B cell (primary cell): ENCODE measurements at regions not wholly inside any gene's neighbourhood (a gene's known extent, or its start where the extent isn't known, plus 50 kb on each side); places are given as distances from the start of the nearest gene placed in this dataset.

Source experiments
- ATAC-seq: fragments of 200-7000 bp; cut with Tn5 transposase; one replicate; pipeline ENCODE4 v1.10.0; 2021; ENCODE audit warnings: low read depth, mild to moderate bottlenecking, moderate number of reproducible peaks, moderate library complexity
- CTCF ChIA-PET: fragments of 350-600 bp; sonication (Branson Sonifier 250); formaldehyde crosslinking; loops from one replicate; lab custom pipeline; 2021; ENCODE audit warnings: antibody characterized with exemption, inconsistent platforms; lab: Charles Lee
- POLR2A ChIA-PET: fragments of 350-600 bp; sonication (Branson Sonifier 250); formaldehyde crosslinking; loops from one replicate; lab custom pipeline; 2021; ENCODE audit warnings: antibody characterized with exemption; lab: Charles Lee
- DNase-seq: peaks from one replicate; pipeline ENCODE4 v3.0.0; 2013
- H2AFZ ChIP-seq: 2 replicates; pipeline ENCODE4 v1.6.1; 2012; ENCODE audit warnings: mild to moderate bottlenecking, low read depth, low read length; ENCODE audit not compliant: insufficient read depth, poor library complexity, severe bottlenecking
- H3K27ac ChIP-seq, 2 donors: 1 replicate in 1 of 2; 2 replicates in 1 of 2; pipeline ENCODE4 v1.5.1; 2012 to 2013; ENCODE audit warnings: low read length in 2 of 2, mild to moderate bottlenecking in 2 of 2, moderate library complexity in 1 of 2
- H3K27me3 ChIP-seq, 4 experiments: fragments of 200-600 bp in 1 of 4; sonication (generic) in 1 of 4; replicated peaks in 1 of 4; 1 replicate in 2 of 4; 2 replicates in 2 of 4; pipeline versions ENCODE4 v1.6.1 to v1.7.0; 2013 to 2016; ENCODE audit warnings: low read length in 3 of 4, mild to moderate bottlenecking in 2 of 4, mixed read lengths in 1 of 4, moderate library complexity in 1 of 4; ENCODE audit not compliant: insufficient read depth in 4 of 4, control insufficient read depth in 3 of 4; ENCODE audit errors: control extremely low read depth in 1 of 4
- H3K36me3 ChIP-seq, 2 experiments: replicated peaks in 1 of 2; 1 replicate in 1 of 2; 2 replicates in 1 of 2; pipeline versions ENCODE4 v1.6.1 to v1.7.1; 2013; ENCODE audit warnings: low read length in 1 of 2; ENCODE audit not compliant: insufficient read depth in 2 of 2, control insufficient read depth in 1 of 2; ENCODE audit errors: control extremely low read depth in 1 of 2, extremely low read depth in 1 of 2
- H3K4me1 ChIP-seq, 2 donors: fragments of 200-600 bp in 1 of 2; sonication (generic) in 1 of 2; 1 replicate in 1 of 2; 2 replicates in 1 of 2; pipeline versions ENCODE4 v1.5.1 to v1.6.1; 2013 to 2017; ENCODE audit warnings: low read length in 2 of 2; ENCODE audit not compliant: control insufficient read depth in 2 of 2, insufficient read depth in 2 of 2
- H3K4me2 ChIP-seq: replicated peaks from 2 replicates; pipeline ENCODE3; 2012; ENCODE audit warnings: mild to moderate bottlenecking, low read depth, low read length; ENCODE audit not compliant: poor library complexity, severe bottlenecking
- H3K4me3 ChIP-seq, 5 experiments: fragments of 200-600 bp in 1 of 5; sonication (generic) in 1 of 5; 1 replicate in 3 of 5; 2 replicates in 2 of 5; pipeline versions ENCODE4 v1.5.1 to v1.7.0; 2011 to 2016; ENCODE audit warnings: low read length in 4 of 5, mild to moderate bottlenecking in 4 of 5, low read depth in 2 of 5, control low read depth in 1 of 5, moderate library complexity in 1 of 5; ENCODE audit not compliant: insufficient read depth in 1 of 5; ENCODE audit errors: control extremely low read depth in 1 of 5, extremely low read depth in 1 of 5
- H3K79me2 ChIP-seq: fragments of 200-600 bp; sonication (generic); one replicate; pipeline ENCODE4 v1.6.0; 2016; ENCODE audit warnings: low read length; ENCODE audit not compliant: control insufficient read depth, insufficient read depth
- H3K9ac ChIP-seq: fragments of 200-600 bp; sonication (generic); 2 replicates; pipeline ENCODE4 v1.6.1; 2017; ENCODE audit warnings: mild to moderate bottlenecking, low read length, moderate library complexity
- H3K9me3 ChIP-seq, 3 donors: one replicate each; pipeline versions ENCODE4 v1.6.1 to v1.7.1; 2013; ENCODE audit warnings: low read length in 2 of 3; ENCODE audit not compliant: control insufficient read depth in 2 of 3, insufficient read depth in 1 of 3; ENCODE audit errors: control extremely low read depth in 1 of 3
- H4K20me1 ChIP-seq: 2 replicates; pipeline ENCODE4 v1.6.0; 2012; ENCODE audit warnings: mild to moderate bottlenecking, low read length; ENCODE audit not compliant: insufficient read depth, control insufficient read depth, poor library complexity, severe bottlenecking
- H3K27ac Mint-ChIP-seq: one replicate; pipeline ENCODE4 v1.8.0; 2021; ENCODE audit warnings: mixed read lengths
- H3K27me3 Mint-ChIP-seq: one replicate; pipeline ENCODE4 v1.8.0; 2021; ENCODE audit warnings: mixed read lengths
- H3K4me1 Mint-ChIP-seq: one replicate; pipeline ENCODE4 v1.8.0; 2021; ENCODE audit warnings: mixed read lengths
- H3K4me3 Mint-ChIP-seq: one replicate; pipeline ENCODE4 v1.8.0; 2021; ENCODE audit warnings: mixed read lengths
- H3K9me3 Mint-ChIP-seq: one replicate; pipeline ENCODE4 v1.8.0; 2022; ENCODE audit warnings: mixed read lengths; ENCODE audit not compliant: insufficient read depth
- CTCF ChIP-seq: fragments of 200-600 bp; IDR thresholded peaks from one replicate; pipeline ENCODE4 v1.8.0; 2022; ENCODE audit warnings: antibody characterized with exemption, mild to moderate bottlenecking
- EZH2 ChIP-seq: IDR thresholded peaks from 2 replicates; pipeline ENCODE4 v1.6.1; 2012; ENCODE audit warnings: borderline replicate concordance, low read depth, mild to moderate bottlenecking, moderate library complexity, low read length; ENCODE audit not compliant: insufficient read depth, poor library complexity, severe bottlenecking
- WGBS: methylation state at CpG from one replicate; pipeline ENCODE4 v1.1.5; 2013; ENCODE audit warnings: missing lambda C conversion rate; ENCODE audit not compliant: insufficient coverage; 5-methylcytosine and 5-hydroxymethylcytosine counted together
- intact Hi-C: fragments of 100-400 bp; cut with micrococcal nuclease; formaldehyde crosslinking; loops from one replicate; pipeline ENCODE4 v1.10.0; 2022

- no peak overlapping the region for H3K9ac ChIP-seq
- ChIA-PET CTCF (no interaction called here), POLR2A (no interaction called here)
- H3K4me3 Mint-ChIP-seq: no peak overlapping the region
- H3K27ac Mint-ChIP-seq: no peak overlapping the region
- TF ChIP-seq EZH2: no peak
- H3K27me3 ChIP-seq: no peaks in the 10 kb centered on the region
- DNase-seq (no peak), ATAC-seq (no peak)
- no peaks in the 10 kb centered on the region for H4K20me1 ChIP-seq
- H3K27me3 Mint-ChIP-seq: peaks cover 3% of the 10 kb centered on the region
- H3K27ac ChIP-seq: no peak overlapping the region
- no CpG with 5 or more reads among the region's 2 CpGs for WGBS
- no peaks in the 10 kb centered on the region for H3K36me3 ChIP-seq
- intact Hi-C loops: no loop called here
- no peaks in the 10 kb centered on the region for H3K9me3 Mint-ChIP-seq
- H2AFZ ChIP-seq: no peak overlapping the region
- no peaks in the 10 kb centered on the region for H3K4me1 Mint-ChIP-seq
- H3K9me3 ChIP-seq: no peaks in the 10 kb centered on the region
- H3K79me2 ChIP-seq: no peaks in the 10 kb centered on the region
- no peak overlapping the region for H3K4me2 ChIP-seq
- H3K4me1 ChIP-seq: no peaks in the 10 kb centered on the region
- no peak overlapping the region for H3K4me3 ChIP-seq
These were observed 113.2 kb upstream of the ELL2 start for GRCh38 chr5:96074870-96075269.

GRCh38 chr5:96074460-96074859 lies 112.8 kb upstream of the ELL2 start:
- no peaks in the 10 kb centered on the region for H3K36me3 ChIP-seq
- POLR2A ChIA-PET: no interaction called here
- no peak overlapping the region for H3K4me3 ChIP-seq
- TF ChIP-seq EZH2: no peak
- no peak for TF ChIP-seq CTCF
- intact Hi-C loops: no loop called here
- DNase-seq: no peak
- no peaks in the 10 kb centered on the region for H3K4me1 Mint-ChIP-seq
- no peaks in the 10 kb centered on the region for H3K27me3 ChIP-seq
- H3K27ac Mint-ChIP-seq: no peak overlapping the region
- ATAC-seq: no peak
- no peaks in the 10 kb centered on the region for H3K79me2 ChIP-seq
- H3K9me3 Mint-ChIP-seq: no peaks in the 10 kb centered on the region
- H3K4me1 ChIP-seq: no peaks in the 10 kb centered on the region
- H3K9me3 ChIP-seq: no peaks in the 10 kb centered on the region
- H4K20me1 ChIP-seq: no peaks in the 10 kb centered on the region
- 80% methylated on average over 1 of the region's 1 CpG for WGBS
- H3K9ac ChIP-seq: no peak overlapping the region
- H3K27me3 Mint-ChIP-seq: peaks cover 3% of the 10 kb centered on the region
- CTCF ChIA-PET: no interaction called here
- H3K4me2 ChIP-seq: no peak overlapping the region
- H3K4me3 Mint-ChIP-seq: no peak overlapping the region
- no peak overlapping the region for H3K27ac ChIP-seq
- H2AFZ ChIP-seq: no peak overlapping the region
